Endothelial cell (in vitro differentiated cells): ENCODE measurements at regions not wholly inside any gene's neighbourhood (a gene's known extent, or its start where the extent isn't known, plus 50 kb on each side); places are given as distances from the start of the nearest gene placed in this dataset.

Experiments
- DNase-seq: peaks from one replicate; pipeline ENCODE4 v3.0.0; 2021; ENCODE audit warnings: low spot score
- H3K27ac Mint-ChIP-seq: one replicate; pipeline ENCODE4 v1.8.0; 2021; ENCODE audit warnings: mixed read lengths, inconsistent platforms; ENCODE audit not compliant: unreplicated experiment
- H3K27me3 Mint-ChIP-seq: one replicate; pipeline ENCODE4 v1.8.0; 2021; ENCODE audit warnings: mild to moderate bottlenecking, moderate library complexity, mixed read lengths, inconsistent platforms; ENCODE audit not compliant: unreplicated experiment
- H3K36me3 Mint-ChIP-seq: one replicate; pipeline ENCODE4 v1.8.0; 2021; ENCODE audit warnings: mild to moderate bottlenecking, low read depth, mixed read lengths, inconsistent platforms; ENCODE audit not compliant: unreplicated experiment
- H3K4me1 Mint-ChIP-seq: one replicate; pipeline ENCODE4 v1.8.0; 2021; ENCODE audit warnings: mild to moderate bottlenecking, mixed read lengths, inconsistent platforms; ENCODE audit not compliant: unreplicated experiment
- H3K4me3 Mint-ChIP-seq: one replicate; pipeline ENCODE4 v1.8.0; 2021; ENCODE audit warnings: mild to moderate bottlenecking, mixed read lengths, inconsistent platforms; ENCODE audit not compliant: unreplicated experiment
- H3K9me3 Mint-ChIP-seq: one replicate; pipeline ENCODE4 v1.8.0; 2021; ENCODE audit warnings: mixed read lengths, inconsistent platforms; ENCODE audit not compliant: unreplicated experiment
- CTCF ChIP-seq: fragments of 200-600 bp; sonication (generic); IDR thresholded peaks from one replicate; pipeline ENCODE4 v1.5.0; 2021; ENCODE audit warnings: antibody characterized with exemption; ENCODE audit not compliant: unreplicated experiment

- H3K27me3 Mint-ChIP-seq = no peaks in the 10 kb centered on the region
- no peaks in the 10 kb centered on the region for H3K4me1 Mint-ChIP-seq
- TF ChIP-seq CTCF = no peak
Measured at GRCh38 chr2:18219676-18220075, 340.8 kb downstream of the RDH14 start.

GRCh38 chr2:18218160-18218933, 339.9 kb downstream of the KCNS3 start:
- Mint-ChIP-seq H3K4me3 (no peak overlapping the region), H3K36me3 (no peaks in the 10 kb centered on the region), H3K27me3 (no peaks in the 10 kb centered on the region), H3K4me1 (no peaks in the 10 kb centered on the region), H3K27ac (no peak overlapping the region), H3K9me3 (no peaks in the 10 kb centered on the region)
- no peak for TF ChIP-seq CTCF
- no peak for DNase-seq

More at GRCh38 chr2:18219676-18220075, 340.8 kb downstream of the RDH14 start:
- DNase-seq = no peak
- no peak overlapping the region for H3K27ac Mint-ChIP-seq
- no peaks in the 10 kb centered on the region for H3K9me3 Mint-ChIP-seq
- H3K4me3 Mint-ChIP-seq = no peak overlapping the region
- H3K36me3 Mint-ChIP-seq = no peaks in the 10 kb centered on the region

- Mint-ChIP-seq H3K27me3 (no peaks in the 10 kb centered on the region), H3K9me3 (no peaks in the 10 kb centered on the region), H3K4me3 (no peak overlapping the region), H3K36me3 (no peaks in the 10 kb centered on the region), H3K4me1 (no peaks in the 10 kb centered on the region), H3K27ac (no peak overlapping the region)
- no peak for TF ChIP-seq CTCF
- no peak for DNase-seq
Measured at GRCh38 chr2:18214936-18215335, 336.5 kb downstream of the KCNS3 start.

- Mint-ChIP-seq H3K4me3 (no peak overlapping the region), H3K36me3 (no peaks in the 10 kb centered on the region), H3K4me1 (no peaks in the 10 kb centered on the region), H3K9me3 (no peaks in the 10 kb centered on the region), H3K27me3 (no peaks in the 10 kb centered on the region), H3K27ac (no peak overlapping the region)
- DNase-seq = no peak
- TF ChIP-seq CTCF = no peak
Measured at GRCh38 chr2:18213986-18214385, 335.5 kb downstream of the KCNS3 start.

- DNase-seq = no peak
- Mint-ChIP-seq H3K27ac (no peak overlapping the region), H3K27me3 (no peaks in the 10 kb centered on the region), H3K9me3 (no peaks in the 10 kb centered on the region), H3K4me3 (no peak overlapping the region), H3K4me1 (no peaks in the 10 kb centered on the region), H3K36me3 (no peaks in the 10 kb centered on the region)
- no peak for TF ChIP-seq CTCF
Measured at GRCh38 chr2:18209934-18210639, 331.6 kb downstream of the KCNS3 start.
